Uterus (tissue), 2 donors: ENCODE measurements at regions not wholly inside any gene's neighbourhood (a gene's known extent, or its start where the extent isn't known, plus 50 kb on each side); places are given as distances from the start of the nearest gene placed in this dataset.

Experiments
- POLR2A ChIP-seq, 2 donors: fragments of 450-650 bp; IDR thresholded peaks; one replicate each; pipeline ENCODE4 v1.6.1; 2016; ENCODE audit warnings: antibody characterized with exemption in 2 of 2, mild to moderate bottlenecking in 1 of 2, moderate library complexity in 1 of 2
- TF ChIP-seq, protein P1 (sequence below), 4 experiments: fragments of 200-600 bp in 2 of 4; fragments of 450-650 bp in 2 of 4; sonication (generic) in 2 of 4; IDR thresholded peaks; one replicate each; pipeline ENCODE4 v1.5.1; 2016 to 2019; ENCODE audit warnings: antibody characterized with exemption in 4 of 4, mild to moderate bottlenecking in 2 of 4, moderate library complexity in 1 of 4

DNA sequence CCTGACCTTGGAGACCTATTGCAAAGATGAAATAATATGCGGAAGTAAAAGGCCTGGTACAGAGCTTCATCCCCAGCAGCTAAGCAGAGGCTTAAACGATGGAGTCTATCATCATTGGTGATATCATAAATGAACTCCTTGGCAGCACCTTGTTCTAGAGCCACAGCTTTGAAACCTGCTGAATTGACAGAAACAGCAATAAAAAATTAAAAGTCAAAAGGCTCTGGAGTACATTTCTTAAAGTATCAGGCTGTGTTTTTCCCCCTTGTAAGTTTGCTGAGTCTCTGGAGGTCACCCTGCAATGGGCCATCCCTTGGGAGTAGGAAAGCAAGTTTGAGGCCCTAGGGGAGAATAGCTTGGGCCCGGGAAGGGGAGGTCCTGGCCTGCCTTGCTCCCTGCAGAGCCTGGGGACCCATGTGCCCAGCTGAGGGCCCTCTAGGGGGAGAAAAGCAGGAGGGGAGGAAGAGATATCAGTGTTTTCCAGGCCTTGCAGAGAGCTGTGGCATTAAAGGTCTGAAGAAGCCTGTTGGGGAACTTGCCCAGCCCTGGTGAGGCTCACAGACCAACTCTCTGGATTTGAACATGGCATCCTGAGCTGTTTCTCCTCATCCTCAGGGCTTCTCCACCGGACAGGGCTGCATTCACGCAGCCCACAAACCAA, 416.1 kb downstream of the ZNF536 start:
- TF ChIP-seq POLR2A (IDR thresholded peaks at IDR 0.05), result no peak
- TF ChIP-seq, protein P1, sequence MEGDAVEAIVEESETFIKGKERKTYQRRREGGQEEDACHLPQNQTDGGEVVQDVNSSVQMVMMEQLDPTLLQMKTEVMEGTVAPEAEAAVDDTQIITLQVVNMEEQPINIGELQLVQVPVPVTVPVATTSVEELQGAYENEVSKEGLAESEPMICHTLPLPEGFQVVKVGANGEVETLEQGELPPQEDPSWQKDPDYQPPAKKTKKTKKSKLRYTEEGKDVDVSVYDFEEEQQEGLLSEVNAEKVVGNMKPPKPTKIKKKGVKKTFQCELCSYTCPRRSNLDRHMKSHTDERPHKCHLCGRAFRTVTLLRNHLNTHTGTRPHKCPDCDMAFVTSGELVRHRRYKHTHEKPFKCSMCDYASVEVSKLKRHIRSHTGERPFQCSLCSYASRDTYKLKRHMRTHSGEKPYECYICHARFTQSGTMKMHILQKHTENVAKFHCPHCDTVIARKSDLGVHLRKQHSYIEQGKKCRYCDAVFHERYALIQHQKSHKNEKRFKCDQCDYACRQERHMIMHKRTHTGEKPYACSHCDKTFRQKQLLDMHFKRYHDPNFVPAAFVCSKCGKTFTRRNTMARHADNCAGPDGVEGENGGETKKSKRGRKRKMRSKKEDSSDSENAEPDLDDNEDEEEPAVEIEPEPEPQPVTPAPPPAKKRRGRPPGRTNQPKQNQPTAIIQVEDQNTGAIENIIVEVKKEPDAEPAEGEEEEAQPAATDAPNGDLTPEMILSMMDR (IDR thresholded peaks at IDR 0.05), result no peak
